NCI-H2081 (cell line): ENCODE measurements at regions not wholly inside any gene's neighbourhood (a gene's known extent, or its start where the extent isn't known, plus 50 kb on each side); places are given as distances from the start of the nearest gene placed in this dataset.

Experiments used
- DNase-seq, 2 experiments: peaks; one replicate each; lab custom pipeline; 2025; lab: John Stamatoyannopoulos, UW

DNA sequence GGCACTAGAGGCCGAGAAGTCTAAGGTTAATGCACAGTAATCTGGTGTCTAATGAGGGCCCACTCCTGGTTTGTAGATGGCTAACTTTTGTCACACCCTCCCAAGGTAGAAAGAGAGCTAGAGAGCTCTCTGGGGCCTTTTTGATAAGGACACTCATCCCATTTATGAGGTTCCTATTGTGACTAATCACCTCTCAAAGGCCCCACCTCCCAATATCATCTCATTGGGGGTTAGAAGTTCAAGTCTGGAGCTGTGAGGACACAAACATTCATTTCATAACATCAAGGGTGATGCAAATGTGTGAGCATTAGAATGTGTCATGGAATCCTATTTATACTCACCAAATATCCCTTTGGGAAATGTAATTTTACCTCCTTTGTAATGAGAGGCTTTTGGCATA lies 79.2 kb upstream of the SLC10A2 start:
- no peak for DNase-seq

DNA sequence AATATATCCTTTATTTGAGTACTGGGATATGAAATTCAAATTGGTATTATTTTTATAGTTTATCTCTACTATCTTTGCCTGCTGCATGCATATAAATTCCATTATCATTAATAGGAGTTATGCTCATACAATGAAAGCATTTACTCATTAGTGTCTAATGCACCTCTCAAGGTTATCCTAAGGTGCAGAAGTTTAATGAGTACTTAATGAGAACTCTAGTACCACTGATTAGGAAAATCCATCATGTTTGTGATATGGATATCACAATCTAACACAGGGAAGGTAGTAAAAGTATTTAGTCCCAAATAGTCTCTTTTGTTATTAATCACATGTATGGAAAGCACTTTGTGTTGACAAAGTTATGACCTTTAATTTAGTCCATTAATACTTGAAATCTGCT lies 77.2 kb upstream of the SLC10A2 start:
- DNase-seq: no peak

- no peak for DNase-seq
Observed at GRCh38 chr13:103142151-103142550, 75.9 kb upstream of the SLC10A2 start.

DNA sequence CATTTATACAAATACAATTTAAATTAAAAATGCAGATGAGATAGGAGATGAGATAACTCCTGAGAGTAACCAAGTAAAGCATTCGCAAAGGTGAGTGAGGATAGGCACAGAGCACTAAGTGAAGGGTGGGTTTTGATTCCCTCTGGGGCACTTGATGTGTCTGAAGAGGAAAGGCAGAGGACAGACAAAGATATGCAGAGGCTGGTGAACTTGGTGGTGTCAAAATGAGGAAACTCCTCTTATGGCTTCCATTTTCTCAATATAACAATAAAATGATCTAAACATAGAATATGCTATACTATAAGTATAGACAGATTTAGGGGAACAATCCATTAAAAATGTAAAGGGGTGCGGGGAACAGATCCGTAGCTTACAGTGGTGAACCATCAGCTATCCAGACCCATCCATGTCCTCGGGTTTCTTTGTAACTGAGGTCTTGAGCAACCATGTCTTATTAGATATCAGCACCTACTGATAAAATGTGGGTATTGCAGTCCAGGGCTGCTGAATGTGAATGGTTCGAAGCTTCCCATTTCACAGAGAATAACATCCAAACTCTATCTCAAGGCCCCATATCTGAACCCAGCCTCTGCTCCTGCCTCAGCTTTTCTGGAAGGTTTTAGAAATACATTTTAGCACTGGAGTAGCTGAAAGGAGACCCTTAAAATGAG lies 73.9 kb upstream of the SLC10A2 start:
- peak in 1 of 2 experiments; percentile 45 for DNase-seq

GRCh38 chr13:103134271-103134670 lies 68.1 kb upstream of the SLC10A2 start:
- DNase-seq: no peak

GRCh38 chr13:103133556-103133955 lies 67.3 kb upstream of the SLC10A2 start:
- DNase-seq: no peak

- no peak for DNase-seq
Observed at GRCh38 chr13:103130681-103131210, 64.5 kb upstream of the SLC10A2 start.

- DNase-seq: no peak
Observed at GRCh38 chr13:103130146-103130545, 63.9 kb upstream of the SLC10A2 start.
